ENCODE measurements at regions not wholly inside any gene's neighbourhood (a gene's known extent, or its start where the extent isn't known, plus 50 kb on each side); places are given as distances from the start of the nearest gene placed in this dataset.

DNA sequence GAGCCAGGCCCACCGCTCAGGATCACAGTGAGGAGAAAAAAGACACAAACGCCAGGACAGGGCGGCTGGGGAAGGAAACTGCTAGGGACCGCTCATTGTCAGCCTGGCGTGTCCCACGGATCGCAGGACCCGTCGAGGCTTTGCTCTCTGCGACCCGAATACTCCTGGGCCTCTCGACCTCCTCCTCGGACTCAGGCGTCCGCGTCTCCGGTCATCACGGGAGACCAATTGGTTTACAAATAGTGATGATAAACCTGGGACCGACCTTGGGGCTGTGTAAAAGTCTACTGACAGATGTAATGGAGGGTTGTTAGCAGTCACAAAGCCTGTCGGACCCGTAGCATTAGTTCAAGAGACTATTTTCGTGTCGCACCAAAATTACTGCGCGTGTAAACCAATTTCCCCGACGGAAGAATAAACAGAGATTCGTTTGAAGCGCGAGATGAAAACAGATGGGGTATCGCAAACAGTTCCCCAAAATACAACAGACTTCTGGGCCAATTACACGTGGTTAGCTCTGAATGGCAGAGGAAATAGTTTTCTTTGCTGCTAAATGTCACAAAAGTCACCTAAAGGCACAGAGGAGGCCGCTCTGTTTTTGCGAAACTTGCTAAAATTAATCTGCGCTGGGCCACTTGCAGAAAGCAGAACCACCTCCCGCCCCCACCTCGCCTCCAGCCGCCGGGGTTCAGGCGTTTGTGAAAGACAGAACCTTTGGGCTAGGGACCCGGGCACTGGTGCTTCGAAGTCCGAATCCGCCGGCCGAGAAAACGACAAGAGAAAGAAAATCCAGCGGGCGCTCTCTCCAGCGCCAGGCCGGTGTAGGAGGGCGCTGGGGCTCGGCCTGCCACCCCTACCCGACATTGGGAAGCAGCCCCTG lies 67.6 kb downstream of the FOXD1 start:
- TF ChIP-seq EZH2 (IDR thresholded peaks at IDR 0.05), result no peak
- TF ChIP-seq POLR2AphosphoS5 (IDR thresholded peaks at IDR 0.05; ENCODE audit: borderline replicate concordance, low read depth, low read length), result no peak
- no peak for TF ChIP-seq FOXP2 (optimal IDR thresholded peaks at IDR 0.05; ENCODE audit: control extremely low read depth, extremely low read length, insufficient read depth)
